Smooth muscle cell (in vitro differentiated cells): ENCODE measurements at regions not wholly inside any gene's neighbourhood (a gene's known extent, or its start where the extent isn't known, plus 50 kb on each side); places are given as distances from the start of the nearest gene placed in this dataset.

Experiments used
- DNase-seq: peaks from one replicate; lab custom pipeline; 2025; ENCODE audit not compliant: unreplicated experiment; lab: John Stamatoyannopoulos, UW
- H2AFZ ChIP-seq: fragments of 200-600 bp; sonication (generic); 2 replicates; pipeline ENCODE4 v1.6.0; 2016; ENCODE audit warnings: antibody characterized with exemption, low read depth, mild to moderate bottlenecking
- H3F3A ChIP-seq: fragments of 200-600 bp; sonication (generic); 2 replicates; pipeline ENCODE4 v1.6.0; 2017; ENCODE audit warnings: antibody characterized with exemption, low read depth
- H3K27ac ChIP-seq: fragments of 200-600 bp; sonication (generic); 2 replicates; pipeline ENCODE4 v1.5.1; 2016; ENCODE audit warnings: low read depth, mild to moderate bottlenecking
- H3K27me3 ChIP-seq: fragments of 200-600 bp; sonication (generic); 2 replicates; pipeline ENCODE4 v1.6.1; 2016; ENCODE audit warnings: low read depth, mild to moderate bottlenecking
- H3K36me3 ChIP-seq: fragments of 200-600 bp; sonication (generic); 2 replicates; pipeline ENCODE4 v1.5.1; 2016; ENCODE audit warnings: low read depth
- H3K4me1 ChIP-seq: fragments of 200-600 bp; sonication (generic); 2 replicates; pipeline ENCODE4 v1.5.1; 2016; ENCODE audit warnings: low read depth
- H3K4me2 ChIP-seq: fragments of 200-600 bp; sonication (generic); 2 replicates; pipeline ENCODE4 v1.6.0; 2016; ENCODE audit warnings: mild to moderate bottlenecking
- H3K4me3 ChIP-seq: fragments of 200-600 bp; sonication (generic); 2 replicates; pipeline ENCODE4 v1.5.1; 2016; ENCODE audit warnings: mild to moderate bottlenecking
- H3K79me2 ChIP-seq: fragments of 200-600 bp; sonication (generic); 2 replicates; pipeline ENCODE4 v1.6.0; 2016; ENCODE audit warnings: low read depth, mild to moderate bottlenecking
- H3K9ac ChIP-seq: fragments of 200-600 bp; sonication (generic); 2 replicates; pipeline ENCODE4 v1.6.0; 2016; ENCODE audit warnings: low read depth
- H3K9me3 ChIP-seq: fragments of 200-600 bp; sonication (generic); replicated peaks from 2 replicates; pipeline ENCODE4 v1.5.1; 2016; ENCODE audit warnings: low read depth
- H4K20me1 ChIP-seq: fragments of 200-600 bp; sonication (generic); 2 replicates; pipeline ENCODE4 v1.6.0; 2016; ENCODE audit warnings: low read depth
- CTCF ChIP-seq: fragments of 200-600 bp; sonication (generic); IDR thresholded peaks from 2 replicates; pipeline ENCODE4 v1.5.1; 2017; ENCODE audit warnings: borderline replicate concordance, mild to moderate bottlenecking, antibody characterized with exemption; ENCODE audit not compliant: insufficient read depth, poor library complexity, severe bottlenecking
- WGBS: methylation state at CpG from one replicate; pipeline ENCODE4 v1.1.7; 2016; ENCODE audit warnings: low lambda C conversion rate; 5-methylcytosine and 5-hydroxymethylcytosine counted together

DNA sequence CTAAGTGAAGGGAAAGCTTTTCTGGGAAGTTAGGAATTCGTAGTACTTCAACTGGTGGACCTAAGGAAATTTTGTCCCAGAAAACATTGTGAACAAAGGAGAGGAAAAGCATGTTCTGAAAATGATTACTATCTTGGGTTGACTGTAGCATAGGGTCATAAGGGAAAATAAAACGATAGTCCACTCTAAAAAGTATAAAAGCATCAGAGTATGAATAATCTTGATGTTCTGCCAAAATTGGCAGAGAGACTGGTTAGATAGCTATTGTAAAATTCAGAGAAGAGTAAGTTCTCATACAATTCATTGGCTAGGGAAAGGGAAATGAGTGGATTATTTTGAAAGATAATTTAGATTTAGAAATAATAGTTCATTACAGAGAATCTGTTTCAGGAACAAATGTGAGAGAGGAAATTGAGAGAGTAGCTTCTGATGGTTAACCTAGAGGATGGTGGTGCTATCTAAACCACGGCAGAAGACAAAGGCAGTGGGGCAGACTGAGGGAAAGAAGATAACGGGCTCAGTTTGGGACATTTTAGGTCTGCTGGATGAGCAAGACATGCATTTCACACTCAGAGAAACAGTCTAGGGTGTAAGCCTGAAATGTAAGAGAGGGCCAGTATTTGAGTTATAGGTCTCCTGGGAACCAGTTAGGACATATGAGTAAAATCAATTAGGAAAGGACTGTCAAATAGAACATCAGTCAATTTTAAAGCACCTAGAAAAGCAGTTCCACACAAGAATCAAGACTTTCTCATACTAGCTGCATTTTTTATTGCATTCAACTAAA lies 799.3 kb upstream of the CXADR start:
- Histone ChIP-seq H3K4me3 (no peak overlapping the region), H3K36me3 (no peaks in the 10 kb centered on the region), H3K9me3 (no peaks in the 10 kb centered on the region), H2AFZ (no peak overlapping the region), H3F3A (no peaks in the 10 kb centered on the region), H3K27me3 (no peaks in the 10 kb centered on the region), H3K79me2 (no peaks in the 10 kb centered on the region), H3K4me2 (no peak overlapping the region), H3K27ac (no peak overlapping the region), H3K9ac (no peak overlapping the region), H3K4me1 (no peaks in the 10 kb centered on the region), H4K20me1 (no peaks in the 10 kb centered on the region)
- no peak for TF ChIP-seq CTCF
- 85% methylated on average over 4 of the region's 4 CpGs for WGBS
- no peak for DNase-seq

DNA sequence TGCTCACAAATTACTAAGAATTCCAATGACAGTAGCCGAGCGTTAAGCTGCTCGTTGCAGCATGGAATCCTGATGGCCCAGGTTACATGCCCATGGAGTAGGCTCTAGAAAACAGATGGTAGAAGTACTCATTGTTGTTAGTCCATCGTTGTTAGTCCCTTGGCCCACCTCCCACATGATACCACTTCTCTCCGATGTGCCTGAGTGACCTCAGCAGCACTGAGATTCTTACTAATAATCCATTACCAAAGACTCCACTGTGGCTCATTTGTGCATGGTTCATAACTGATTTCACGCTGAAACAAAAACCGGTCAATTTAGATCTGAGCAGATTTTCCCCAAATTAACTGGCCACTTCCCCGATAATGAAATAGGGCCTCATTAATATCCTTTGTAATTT lies 772.3 kb upstream of the CXADR start:
- Histone ChIP-seq H3F3A (no peaks in the 10 kb centered on the region), H3K27ac (no peak overlapping the region), H3K79me2 (no peaks in the 10 kb centered on the region), H3K4me2 (no peak overlapping the region), H3K36me3 (no peaks in the 10 kb centered on the region), H3K27me3 (no peaks in the 10 kb centered on the region), H3K4me3 (no peak overlapping the region), H2AFZ (no peak overlapping the region), H3K4me1 (no peaks in the 10 kb centered on the region), H3K9me3 (no peaks in the 10 kb centered on the region), H3K9ac (no peak overlapping the region), H4K20me1 (no peaks in the 10 kb centered on the region)
- WGBS = 94% methylated on average over 8 of the region's 8 CpGs
- DNase-seq = no peak
- TF ChIP-seq CTCF = no peak

GRCh38 chr21:16741141-16741665 lies 771.6 kb upstream of the CXADR start:
- Histone ChIP-seq H3K9ac (no peak overlapping the region), H3K27me3 (no peaks in the 10 kb centered on the region), H3K36me3 (no peaks in the 10 kb centered on the region), H3K4me1 (no peaks in the 10 kb centered on the region), H3F3A (no peaks in the 10 kb centered on the region), H3K4me3 (no peak overlapping the region), H4K20me1 (no peaks in the 10 kb centered on the region), H3K27ac (no peak overlapping the region), H2AFZ (no peak overlapping the region), H3K79me2 (no peaks in the 10 kb centered on the region), H3K4me2 (no peak overlapping the region), H3K9me3 (no peaks in the 10 kb centered on the region)
- no peak for DNase-seq
- WGBS = 56% methylated on average over 7 of the region's 7 CpGs
- TF ChIP-seq CTCF = no peak
